HFF-Myc (cell line): ENCODE measurements at regions not wholly inside any gene's neighbourhood (a gene's known extent, or its start where the extent isn't known, plus 50 kb on each side); places are given as distances from the start of the nearest gene placed in this dataset.

Experiments used
- DNase-seq: peaks from one replicate; pipeline ENCODE4 v3.0.0-alpha.2; 2011; ENCODE audit warnings: low read depth; ENCODE audit errors: extremely low read depth
- H3K4me3 ChIP-seq: replicated peaks from 2 replicates; pipeline ENCODE4 v1.5.1; 2011; ENCODE audit warnings: low read depth, mild to moderate bottlenecking, control low read depth, low read length
- TF ChIP-seq, protein P1 (sequence below): IDR thresholded peaks from 2 replicates; pipeline ENCODE4 v1.5.1; 2012; ENCODE audit warnings: mild to moderate bottlenecking, low read depth, low read length, control low read depth; ENCODE audit errors: missing control alignments

DNA sequence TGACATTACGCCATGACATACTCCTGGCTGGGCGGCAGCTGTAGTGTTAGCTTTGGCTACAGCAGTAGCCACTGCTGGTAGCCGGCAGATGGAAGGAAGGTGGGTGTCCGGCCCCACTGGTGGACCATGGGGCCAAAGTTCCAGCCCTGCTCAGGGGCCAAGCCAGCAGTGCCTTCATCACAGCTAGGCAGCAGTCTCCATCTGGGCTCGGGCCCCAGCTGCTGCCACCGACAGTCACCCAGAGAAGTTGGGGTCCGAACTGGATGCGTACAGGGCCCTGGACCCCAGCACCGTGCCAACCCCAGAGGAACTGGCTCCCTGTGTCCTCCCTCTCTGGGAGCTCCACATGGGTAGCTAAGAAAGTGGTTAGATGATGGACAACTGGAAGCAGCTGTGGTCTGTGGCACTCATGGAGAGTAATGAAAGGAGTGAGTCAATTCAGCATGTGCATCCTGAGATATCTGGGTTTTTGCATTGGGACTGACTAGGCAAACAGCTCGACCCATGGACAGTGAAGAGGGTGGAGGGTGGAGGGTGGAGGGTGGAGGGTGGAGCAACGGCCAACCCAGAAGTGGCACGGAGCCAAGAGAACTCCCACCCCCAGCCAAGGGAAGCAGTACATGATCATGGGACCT is 366.6 kb upstream of the GRIA3 start:
- TF ChIP-seq, protein P1, sequence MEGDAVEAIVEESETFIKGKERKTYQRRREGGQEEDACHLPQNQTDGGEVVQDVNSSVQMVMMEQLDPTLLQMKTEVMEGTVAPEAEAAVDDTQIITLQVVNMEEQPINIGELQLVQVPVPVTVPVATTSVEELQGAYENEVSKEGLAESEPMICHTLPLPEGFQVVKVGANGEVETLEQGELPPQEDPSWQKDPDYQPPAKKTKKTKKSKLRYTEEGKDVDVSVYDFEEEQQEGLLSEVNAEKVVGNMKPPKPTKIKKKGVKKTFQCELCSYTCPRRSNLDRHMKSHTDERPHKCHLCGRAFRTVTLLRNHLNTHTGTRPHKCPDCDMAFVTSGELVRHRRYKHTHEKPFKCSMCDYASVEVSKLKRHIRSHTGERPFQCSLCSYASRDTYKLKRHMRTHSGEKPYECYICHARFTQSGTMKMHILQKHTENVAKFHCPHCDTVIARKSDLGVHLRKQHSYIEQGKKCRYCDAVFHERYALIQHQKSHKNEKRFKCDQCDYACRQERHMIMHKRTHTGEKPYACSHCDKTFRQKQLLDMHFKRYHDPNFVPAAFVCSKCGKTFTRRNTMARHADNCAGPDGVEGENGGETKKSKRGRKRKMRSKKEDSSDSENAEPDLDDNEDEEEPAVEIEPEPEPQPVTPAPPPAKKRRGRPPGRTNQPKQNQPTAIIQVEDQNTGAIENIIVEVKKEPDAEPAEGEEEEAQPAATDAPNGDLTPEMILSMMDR: no peak
- no peak overlapping the region for H3K4me3 ChIP-seq
- DNase-seq: no peak

DNA sequence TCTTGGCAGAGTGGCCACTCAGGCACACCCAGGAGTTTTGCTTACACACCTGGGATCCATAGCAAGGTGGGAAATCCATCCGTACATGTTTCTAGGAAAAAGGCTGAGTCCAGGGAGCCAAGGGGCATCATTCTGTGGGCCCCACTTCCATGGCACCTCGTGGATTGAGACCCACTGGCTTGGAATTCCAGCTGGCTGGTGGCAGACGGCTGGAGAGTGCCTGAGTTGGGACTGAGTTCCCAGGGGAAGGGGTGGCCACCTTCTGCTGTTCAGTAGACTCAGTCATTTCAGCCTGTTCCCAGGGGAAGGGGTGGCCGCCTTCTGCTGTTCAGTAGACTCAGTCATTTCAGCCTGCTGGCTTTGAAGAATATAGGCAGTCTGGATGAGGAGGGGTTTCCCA is 366.0 kb upstream of the GRIA3 start:
- no peak for DNase-seq
- H3K4me3 ChIP-seq: no peak overlapping the region
- TF ChIP-seq, protein P1: no peak

DNA sequence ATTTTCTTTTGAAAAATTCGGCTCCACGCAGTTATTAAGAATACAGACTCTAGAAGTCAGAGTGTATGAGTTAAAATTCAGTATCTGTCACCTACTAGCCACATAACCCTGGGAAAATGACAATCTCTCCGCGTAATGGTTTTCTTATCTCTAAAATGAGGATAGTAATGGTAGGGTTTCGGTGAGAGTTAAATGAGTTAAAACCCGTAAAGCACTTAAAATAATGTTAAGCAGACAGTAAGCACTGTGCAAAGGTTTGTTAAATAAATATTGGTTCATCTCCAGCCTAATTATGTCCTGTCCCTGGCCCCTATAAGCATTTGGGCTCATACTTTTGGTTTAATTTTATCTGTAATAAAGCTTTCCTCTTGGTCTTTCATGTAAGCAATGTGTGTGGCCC is 350.8 kb upstream of the GRIA3 start:
- TF ChIP-seq, protein P1: no peak
- no peak overlapping the region for H3K4me3 ChIP-seq
- DNase-seq: no peak

DNA sequence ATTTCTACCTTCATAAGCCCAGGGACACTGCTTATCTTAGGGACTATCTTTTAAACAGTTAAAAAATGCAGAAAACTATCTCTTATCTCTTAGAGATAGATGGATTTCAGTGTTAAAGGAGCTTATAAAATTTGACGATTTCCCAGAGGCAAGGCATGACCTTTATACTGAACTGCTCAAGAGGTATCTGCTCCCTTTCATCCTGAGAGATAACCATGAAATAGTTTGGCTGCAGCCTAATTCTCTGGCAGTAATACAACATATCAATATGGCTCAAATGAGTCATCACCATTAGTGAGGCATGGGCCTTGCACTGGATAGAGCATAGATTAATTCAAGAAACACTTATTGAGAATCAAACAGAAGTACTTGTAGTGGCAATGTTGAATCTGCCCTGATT is 348.2 kb upstream of the GRIA3 start:
- TF ChIP-seq, protein P1: no peak
- no peak for DNase-seq

DNA sequence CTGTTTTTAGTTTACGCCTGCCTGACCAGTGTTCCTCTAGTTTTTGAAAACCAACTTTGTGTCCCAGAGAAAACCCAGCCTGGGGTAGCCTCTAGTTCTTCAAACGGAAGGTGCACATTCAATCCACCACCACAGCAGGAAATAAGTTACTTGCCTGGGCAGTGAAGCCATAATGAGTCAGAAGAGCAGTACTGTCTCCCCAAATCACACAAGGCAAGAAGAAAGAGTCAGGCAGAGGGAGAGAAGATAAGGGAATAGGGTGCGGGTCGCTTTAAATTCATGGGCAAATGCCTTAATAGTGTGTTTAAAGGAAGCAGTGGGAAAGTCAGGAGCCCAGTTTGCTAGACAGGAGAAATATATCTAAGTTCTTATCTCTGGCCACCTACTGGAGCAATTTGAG is 333.8 kb upstream of the GRIA3 start:
- no peak for DNase-seq
- no peak overlapping the region for H3K4me3 ChIP-seq
- TF ChIP-seq, protein P1: no peak

More for the DNA sequence above, 348.2 kb upstream of the GRIA3 start:
- H3K4me3 ChIP-seq: no peak overlapping the region

DNA sequence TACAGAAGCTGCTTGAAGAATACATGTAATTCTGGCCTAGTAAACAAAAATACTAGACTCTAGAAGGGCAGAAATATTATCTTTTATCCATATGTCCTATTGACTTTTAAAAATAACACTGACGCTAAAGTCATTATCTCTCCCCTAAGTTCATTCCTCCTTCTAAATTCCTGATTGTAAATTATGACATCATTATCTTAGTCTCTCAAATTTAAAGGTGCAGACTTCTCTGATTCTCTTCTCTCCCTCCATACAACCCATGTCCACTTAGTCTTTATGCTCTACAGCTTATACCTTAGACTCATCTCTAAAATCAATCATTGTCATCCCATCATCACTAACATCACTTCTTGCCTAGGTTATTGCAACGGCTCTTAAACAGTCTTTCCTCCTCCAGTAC is 327.9 kb upstream of the GRIA3 start:
- H3K4me3 ChIP-seq: no peak overlapping the region
- TF ChIP-seq, protein P1: no peak
- DNase-seq: no peak

DNA sequence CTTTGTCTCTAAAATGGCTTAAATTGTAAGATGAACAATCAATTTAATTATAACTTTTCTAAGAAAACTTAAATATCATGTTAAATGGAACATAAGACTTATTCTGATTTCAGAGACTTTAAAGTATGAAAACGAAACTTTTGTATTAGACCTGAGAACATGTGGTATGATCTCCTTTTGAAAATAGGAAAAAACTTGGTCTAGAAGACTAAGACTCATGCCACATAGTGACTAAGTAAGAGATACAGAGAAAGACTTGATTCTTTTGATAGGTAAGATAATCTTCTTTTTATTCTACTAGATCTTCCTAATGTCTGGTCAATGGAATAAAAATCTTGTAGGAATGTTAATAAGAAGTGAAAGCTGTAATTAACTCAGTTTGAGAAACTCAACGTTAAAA is 326.3 kb upstream of the GRIA3 start:
- H3K4me3 ChIP-seq: no peak overlapping the region
- no peak for DNase-seq
- TF ChIP-seq, protein P1: no peak
